ENCODE measurements at regions not wholly inside any gene's neighbourhood (a gene's known extent, or its start where the extent isn't known, plus 50 kb on each side); places are given as distances from the start of the nearest gene placed in this dataset.

DNA sequence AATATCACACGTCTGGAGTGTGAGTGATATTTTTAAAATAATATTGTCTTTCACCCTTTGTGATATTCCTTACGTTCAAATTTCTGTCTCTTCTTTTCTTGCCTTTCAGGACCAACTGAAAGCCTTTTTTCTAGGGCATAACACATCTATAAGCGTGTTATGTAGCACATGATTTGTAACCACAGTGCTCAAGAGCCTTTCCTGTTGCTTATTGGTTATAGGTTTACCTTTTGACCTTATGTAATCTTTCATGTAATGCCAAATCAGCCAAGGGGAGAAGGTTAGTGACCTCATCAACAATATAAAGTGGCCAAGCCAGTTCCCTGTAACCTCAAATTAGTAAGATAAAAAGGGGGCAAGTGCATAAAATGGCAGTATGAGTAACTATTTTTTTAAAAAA, 480.2 kb downstream of the AMY1C start:
- ChIA-PET CTCF (no interaction called here), POLR2A (no interaction called here)
- FAIRE-seq (no peak), DNase-seq (ENCODE audit: low read depth, low spot score) (no peak)
- dilution Hi-C loops (cut with MboI; ENCODE audit: extremely low pct_ligation_motif_present, low sequenced_read_pairs) (no loop called here), intact Hi-C loops (cut with micrococcal nuclease) (no loop called here)
- no peak overlapping the region for H2AFZ ChIP-seq (ENCODE audit: low read depth, low read length)
- H3K36me3 ChIP-seq (ENCODE audit: control insufficient read depth in 2 of 2, extremely low read depth in 1 of 2, insufficient read depth in 2 of 2, low read length in 2 of 2): no peaks in the 10 kb centered on the region
- H3K4me2 ChIP-seq (ENCODE audit: insufficient read depth, low read length): no peak overlapping the region
- no peak overlapping the region for H3K27ac ChIP-seq (ENCODE audit: insufficient read depth, low read depth, low read length)
- no peak overlapping the region for H3K9ac ChIP-seq (replicated peaks; ENCODE audit: extremely low read depth, insufficient read depth, low read length)
- no peaks in the 10 kb centered on the region for H3K9me1 ChIP-seq (replicated peaks; ENCODE audit: control insufficient read depth, extremely low read depth, insufficient read depth, low read length)
- no TSS peak for BruUV-seq (replicated peaks)
- H3K9me3 ChIP-seq (replicated peaks; ENCODE audit: control insufficient read depth, insufficient read depth, low read length): no peaks in the 10 kb centered on the region
- H4K20me1 ChIP-seq (replicated peaks; ENCODE audit: control insufficient read depth, extremely low read depth, insufficient read depth, low read length): no peaks in the 10 kb centered on the region
- H3K27me3 ChIP-seq (ENCODE audit: control insufficient read depth in 2 of 2, insufficient read depth in 2 of 2, low read length in 2 of 2): no peaks in the 10 kb centered on the region
- H3K79me2 ChIP-seq (ENCODE audit: control insufficient read depth, insufficient read depth, low read length): no peaks in the 10 kb centered on the region
- TF ChIP-seq CTCF (IDR thresholded peaks at IDR 0.05; ENCODE audit: extremely low read depth in 1 of 2, insufficient read depth in 1 of 2, low read depth in 1 of 2, low read length in 2 of 2) (no peak), MYC (IDR thresholded peaks at IDR 0.05; ENCODE audit: low read depth, low read length) (no peak)
- H3K4me3 ChIP-seq (replicated peaks in 1 of 3; ENCODE audit: insufficient read depth in 1 of 3, low read depth in 1 of 3, low read length in 3 of 3): no peak overlapping the region
- H3K4me1 ChIP-seq (ENCODE audit: control insufficient read depth, extremely low read depth, insufficient read depth, low read length): no peaks in the 10 kb centered on the region

- ChIA-PET POLR2A (no interaction called here), CTCF (no interaction called here)
- Histone ChIP-seq H3K4me1 (ENCODE audit: control insufficient read depth, extremely low read depth, insufficient read depth, low read length) (no peaks in the 10 kb centered on the region), H3K9me3 (replicated peaks; ENCODE audit: control insufficient read depth, insufficient read depth, low read length) (no peaks in the 10 kb centered on the region), H3K4me2 (ENCODE audit: insufficient read depth, low read length) (no peak overlapping the region), H3K27me3 (ENCODE audit: control insufficient read depth in 2 of 2, insufficient read depth in 2 of 2, low read length in 2 of 2) (no peaks in the 10 kb centered on the region), H3K27ac (ENCODE audit: insufficient read depth, low read depth, low read length) (no peak overlapping the region), H4K20me1 (replicated peaks; ENCODE audit: control insufficient read depth, extremely low read depth, insufficient read depth, low read length) (no peaks in the 10 kb centered on the region), H3K36me3 (ENCODE audit: control insufficient read depth in 2 of 2, extremely low read depth in 1 of 2, insufficient read depth in 2 of 2, low read length in 2 of 2) (no peaks in the 10 kb centered on the region), H3K9ac (replicated peaks; ENCODE audit: extremely low read depth, insufficient read depth, low read length) (no peak overlapping the region), H3K79me2 (ENCODE audit: control insufficient read depth, insufficient read depth, low read length) (no peaks in the 10 kb centered on the region), H3K4me3 (replicated peaks in 1 of 3; ENCODE audit: insufficient read depth in 1 of 3, low read depth in 1 of 3, low read length in 3 of 3) (no peak overlapping the region), H2AFZ (ENCODE audit: low read depth, low read length) (no peak overlapping the region), H3K9me1 (replicated peaks; ENCODE audit: control insufficient read depth, extremely low read depth, insufficient read depth, low read length) (no peaks in the 10 kb centered on the region)
- no TSS peak for BruUV-seq (replicated peaks)
- dilution Hi-C loops (cut with MboI; ENCODE audit: extremely low pct_ligation_motif_present, low sequenced_read_pairs): no loop called here
- no peak for TF ChIP-seq CTCF (IDR thresholded peaks at IDR 0.05; ENCODE audit: extremely low read depth in 1 of 2, insufficient read depth in 1 of 2, low read depth in 1 of 2, low read length in 2 of 2)
- intact Hi-C loops (cut with micrococcal nuclease): no loop called here
- no peak for DNase-seq (ENCODE audit: low read depth, low spot score)
- no peak for FAIRE-seq
Observed at GRCh38 chr1:104231676-104232075, 482.0 kb downstream of the AMY1C start.

All from endothelial cell of umbilical vein (primary cell).